ENCODE measurements at regions not wholly inside any gene's neighbourhood (a gene's known extent, or its start where the extent isn't known, plus 50 kb on each side); places are given as distances from the start of the nearest gene placed in this dataset.

- TF ChIP-seq CTCF (IDR thresholded peaks at IDR 0.05): peak; percentile 35
- TF ChIP-seq EZH2 (IDR thresholded peaks at IDR 0.05; ENCODE audit: borderline replicate concordance, insufficient read depth, low read depth, low read length, poor library complexity, severe bottlenecking): no peak
Measured at GRCh38 chr14:22265319-22266141, 323.5 kb downstream of the DAD1 start.
